D721Med (cell line): ENCODE measurements at regions not wholly inside any gene's neighbourhood (a gene's known extent, or its start where the extent isn't known, plus 50 kb on each side); places are given as distances from the start of the nearest gene placed in this dataset.
"Not testable (repeated sequence)": the region's sequence is repeated elsewhere in the genome, so short reads cannot be mapped to it uniquely, and the experiment has no call there.

Experiments
- DNase-seq: peaks from one replicate; pipeline ENCODE4 v3.0.0; 2011; ENCODE audit warnings: low spot score; ENCODE audit not compliant: insufficient read length
- FAIRE-seq: peaks from 2 replicates; lab custom pipeline; 2011; peaks lifted over from hg19 to GRCh38; lab: Jason Lieb, UNC
- TF ChIP-seq, protein P1 (sequence below): IDR thresholded peaks from 2 replicates; pipeline ENCODE4 v1.5.1; 2012; ENCODE audit warnings: mild to moderate bottlenecking, control low read depth; ENCODE audit not compliant: insufficient read depth; ENCODE audit errors: missing control alignments

DNA sequence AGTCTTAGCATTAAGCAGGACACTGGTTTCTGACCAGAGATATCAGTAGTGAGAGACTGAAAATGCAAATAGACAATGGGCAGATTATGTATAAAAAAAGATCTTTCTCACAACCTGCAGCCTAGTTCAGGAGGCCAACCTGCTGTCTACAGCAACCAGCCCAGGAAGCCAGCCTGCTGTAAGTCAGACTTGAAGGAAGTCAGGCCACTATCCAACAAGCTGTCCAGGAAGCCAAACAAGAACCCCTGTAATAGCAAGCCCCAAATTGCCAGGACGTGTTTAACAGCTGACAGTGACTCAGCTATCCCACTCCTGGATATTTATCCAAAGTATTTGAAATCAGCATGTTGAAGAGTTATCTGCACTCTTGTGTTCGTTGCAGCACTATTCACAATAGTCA, 121.8 kb upstream of the SPIN1 start:
- FAIRE-seq = no peak
- DNase-seq = no peak
- TF ChIP-seq, protein P1, sequence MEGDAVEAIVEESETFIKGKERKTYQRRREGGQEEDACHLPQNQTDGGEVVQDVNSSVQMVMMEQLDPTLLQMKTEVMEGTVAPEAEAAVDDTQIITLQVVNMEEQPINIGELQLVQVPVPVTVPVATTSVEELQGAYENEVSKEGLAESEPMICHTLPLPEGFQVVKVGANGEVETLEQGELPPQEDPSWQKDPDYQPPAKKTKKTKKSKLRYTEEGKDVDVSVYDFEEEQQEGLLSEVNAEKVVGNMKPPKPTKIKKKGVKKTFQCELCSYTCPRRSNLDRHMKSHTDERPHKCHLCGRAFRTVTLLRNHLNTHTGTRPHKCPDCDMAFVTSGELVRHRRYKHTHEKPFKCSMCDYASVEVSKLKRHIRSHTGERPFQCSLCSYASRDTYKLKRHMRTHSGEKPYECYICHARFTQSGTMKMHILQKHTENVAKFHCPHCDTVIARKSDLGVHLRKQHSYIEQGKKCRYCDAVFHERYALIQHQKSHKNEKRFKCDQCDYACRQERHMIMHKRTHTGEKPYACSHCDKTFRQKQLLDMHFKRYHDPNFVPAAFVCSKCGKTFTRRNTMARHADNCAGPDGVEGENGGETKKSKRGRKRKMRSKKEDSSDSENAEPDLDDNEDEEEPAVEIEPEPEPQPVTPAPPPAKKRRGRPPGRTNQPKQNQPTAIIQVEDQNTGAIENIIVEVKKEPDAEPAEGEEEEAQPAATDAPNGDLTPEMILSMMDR = no peak

DNA sequence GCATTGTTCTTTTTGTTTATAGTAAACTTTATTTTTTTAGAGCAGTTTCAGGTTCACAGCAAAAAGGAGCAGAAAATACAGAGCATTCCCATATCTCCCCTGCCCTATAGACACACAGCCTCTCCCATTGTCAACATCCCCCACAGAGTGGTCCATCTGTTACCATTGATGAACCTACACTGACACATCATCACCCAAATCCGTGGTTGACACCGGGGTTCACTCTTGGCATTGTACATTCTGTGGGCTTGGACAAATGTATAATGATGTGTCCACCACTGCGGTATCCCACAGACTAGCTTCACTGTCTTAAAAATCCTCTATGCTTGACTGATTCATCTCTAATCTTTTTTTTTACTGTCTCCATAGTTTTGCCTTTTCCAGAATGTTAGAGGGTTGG, 120.7 kb upstream of the SPATA31C2 start:
- TF ChIP-seq, protein P1 = no peak
- FAIRE-seq (no peak), DNase-seq (no peak)

DNA sequence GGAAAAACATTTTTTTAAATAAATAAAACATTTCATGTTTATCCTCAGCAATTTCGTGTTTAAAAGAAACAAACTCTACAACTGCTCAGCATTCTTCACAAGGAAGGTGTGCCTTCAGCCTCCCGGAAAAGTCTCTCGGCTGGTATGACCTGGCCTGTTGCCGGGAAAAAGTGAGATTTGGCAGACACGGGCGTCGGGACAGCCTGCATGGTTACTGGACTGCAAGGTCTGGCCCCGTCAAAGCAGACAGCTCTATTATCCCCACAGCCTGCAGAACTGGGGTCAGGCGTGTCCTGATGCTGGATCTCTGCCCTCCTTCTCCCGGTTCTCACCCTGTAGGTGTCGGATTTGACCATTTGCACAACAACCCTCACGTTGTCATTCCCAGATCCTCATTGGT, 120.3 kb upstream of the SPATA31C2 start:
- FAIRE-seq (no peak), DNase-seq (no peak)
- TF ChIP-seq, protein P1 = no peak

DNA sequence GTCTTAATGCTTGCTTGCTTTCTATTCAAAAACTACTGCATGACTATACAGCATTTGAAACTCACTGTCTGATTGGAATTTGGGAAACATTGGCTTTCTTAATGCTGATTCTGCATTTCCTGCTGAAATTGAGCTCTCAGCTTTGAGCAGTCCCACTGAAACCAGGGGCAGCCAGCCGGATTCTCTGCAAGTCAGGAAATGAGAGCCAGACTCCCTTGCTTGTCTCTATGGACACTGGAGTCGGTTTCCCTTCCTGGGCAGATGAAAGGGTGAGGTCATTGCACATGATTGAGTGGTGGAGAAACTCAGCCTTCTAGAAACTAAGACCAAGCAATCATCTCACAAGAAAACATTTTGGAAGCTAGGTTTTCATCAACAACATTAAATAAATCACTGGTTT, 119.7 kb upstream of the SPATA31C2 start:
- TF ChIP-seq, protein P1 = no peak
- DNase-seq (no peak), FAIRE-seq (no peak)

DNA sequence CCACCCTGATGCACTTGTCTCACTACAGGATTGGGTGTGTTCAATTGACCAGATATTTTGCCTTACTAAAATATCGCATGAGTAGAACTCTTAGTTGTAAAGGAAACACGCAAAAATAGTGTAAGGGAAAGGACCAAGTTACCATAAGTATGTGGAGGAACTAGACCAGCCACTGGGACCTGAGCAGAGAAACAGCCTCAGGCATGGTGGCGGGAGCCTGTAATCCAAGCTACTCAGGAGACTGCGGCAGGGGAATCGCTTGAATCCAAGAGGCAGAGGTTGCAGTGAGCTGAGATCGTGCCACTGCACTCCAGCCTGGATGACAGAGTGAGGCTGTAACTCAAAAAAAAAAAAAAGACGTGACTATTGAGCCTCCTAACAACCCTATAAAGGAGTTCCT, 117.9 kb upstream of the SPATA31C2 start:
- TF ChIP-seq, protein P1 = no peak
- DNase-seq (no peak), FAIRE-seq (no peak)

DNA sequence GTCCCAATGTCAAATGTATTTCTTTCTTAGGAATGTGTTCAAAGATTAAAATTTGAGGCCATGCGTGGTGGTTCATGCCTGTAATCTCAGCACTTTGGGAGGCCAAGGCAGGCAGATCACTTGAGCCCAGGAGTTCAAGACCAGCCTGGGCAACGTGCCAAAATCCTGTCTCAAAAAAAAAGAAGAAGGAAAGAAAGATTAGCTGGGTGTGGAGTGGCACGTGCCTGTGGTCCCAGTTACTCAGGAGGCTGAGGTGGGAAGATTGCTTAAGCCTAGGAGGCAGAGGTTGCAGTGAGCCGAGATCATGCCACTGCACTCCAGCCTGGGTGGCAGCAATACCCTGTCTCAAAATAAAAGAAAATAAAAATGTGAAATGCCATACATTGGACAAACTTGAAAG, 117.5 kb upstream of the SPATA31C2 start:
- FAIRE-seq = not testable (repeated sequence)

DNA sequence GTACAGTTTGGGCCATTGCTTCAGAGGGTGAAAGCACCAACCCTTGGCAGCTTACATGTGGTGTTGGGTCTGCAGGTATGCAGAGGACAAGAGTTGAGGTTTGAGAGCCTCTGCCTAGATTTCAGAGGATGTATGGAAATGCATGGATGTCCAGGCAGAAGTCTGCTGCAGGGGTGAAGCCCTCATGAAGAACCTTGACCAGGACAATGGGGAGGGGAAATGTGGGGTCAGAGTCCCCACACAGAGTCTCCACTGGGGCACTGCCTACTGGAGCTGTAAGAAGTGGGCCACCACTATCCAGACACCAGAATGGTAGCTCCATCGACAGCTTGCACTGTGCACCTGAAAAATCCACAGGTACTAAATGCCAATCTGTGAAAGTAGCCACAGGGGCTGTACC, 113.6 kb upstream of the SPATA31C2 start:
- DNase-seq (no peak), FAIRE-seq (no peak)
- TF ChIP-seq, protein P1 = no peak

More for the DNA sequence above, 117.5 kb upstream of the SPATA31C2 start:
- DNase-seq = not testable (repeated sequence)

DNA sequence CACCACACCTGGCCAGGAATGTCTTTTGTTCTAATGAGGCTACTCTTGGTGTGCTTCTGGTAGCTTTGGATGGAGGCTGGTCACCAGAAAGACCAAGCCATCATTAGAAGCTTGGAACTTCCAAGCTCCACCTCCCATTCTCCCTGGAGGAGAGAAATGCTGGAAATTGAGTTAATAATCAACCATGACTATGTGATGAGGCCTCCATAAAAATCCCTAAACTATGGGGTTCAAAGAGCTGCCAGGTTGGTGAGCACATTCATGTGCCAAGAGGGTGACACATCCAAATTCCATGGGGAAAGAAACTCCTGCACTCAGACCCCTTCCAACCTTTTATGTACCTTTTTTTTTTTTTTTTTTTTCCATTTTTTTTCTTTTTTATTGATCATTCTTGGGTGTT, 105.5 kb upstream of the SPATA31C2 start:
- FAIRE-seq (no peak), DNase-seq (no peak)
- TF ChIP-seq, protein P1 = no peak
